BE2C (cell line): ENCODE measurements at regions not wholly inside any gene's neighbourhood (a gene's known extent, or its start where the extent isn't known, plus 50 kb on each side); places are given as distances from the start of the nearest gene placed in this dataset.

Experiments used
- DNase-seq: peaks from one replicate; pipeline ENCODE4 v3.0.0-alpha.2; 2020
- H3K27me3 ChIP-seq: fragments of 250-450 bp; sonication (Bioruptor Pico); 2 replicates; pipeline ENCODE4 v1.5.1; 2020; ENCODE audit warnings: mild to moderate bottlenecking
- H3K36me3 ChIP-seq: fragments of 250-450 bp; sonication (Bioruptor Pico); 2 replicates; pipeline ENCODE4 v1.5.1; 2020; ENCODE audit warnings: mild to moderate bottlenecking
- H3K4me1 ChIP-seq: fragments of 250-450 bp; sonication (Bioruptor Pico); 2 replicates; pipeline ENCODE4 v1.5.1; 2020
- H3K4me3 ChIP-seq: 2 replicates; pipeline ENCODE4 v1.5.1; 2011; ENCODE audit warnings: low read depth, low read length
- H3K9me3 ChIP-seq: fragments of 250-450 bp; sonication (Bioruptor Pico); 2 replicates; pipeline ENCODE4 v1.5.1; 2020
- CTCF ChIP-seq: IDR thresholded peaks from 2 replicates; pipeline ENCODE4 v1.5.1; 2012; ENCODE audit warnings: mild to moderate bottlenecking, low read depth, low read length

GRCh38 chr7:3094701-3095445, 51.2 kb upstream of the CARD11 start:
- no peak overlapping the region for H3K4me3 ChIP-seq
- no peaks in the 10 kb centered on the region for H3K36me3 ChIP-seq
- no peaks in the 10 kb centered on the region for H3K9me3 ChIP-seq
- H3K27me3 ChIP-seq, result no peaks in the 10 kb centered on the region
- no peak for DNase-seq
- no peaks in the 10 kb centered on the region for H3K4me1 ChIP-seq
- no peak for TF ChIP-seq CTCF

- TF ChIP-seq CTCF, result no peak
- no peaks in the 10 kb centered on the region for H3K9me3 ChIP-seq
- H3K36me3 ChIP-seq, result no peaks in the 10 kb centered on the region
- DNase-seq, result no peak
- no peak overlapping the region for H3K4me3 ChIP-seq
- no peaks in the 10 kb centered on the region for H3K27me3 ChIP-seq
- H3K4me1 ChIP-seq, result no peaks in the 10 kb centered on the region
These were observed 54.1 kb upstream of the CARD11 start for GRCh38 chr7:3097734-3098133.

- no peak for DNase-seq
- H3K27me3 ChIP-seq, result no peaks in the 10 kb centered on the region
- no peaks in the 10 kb centered on the region for H3K36me3 ChIP-seq
- H3K4me1 ChIP-seq, result no peaks in the 10 kb centered on the region
- no peaks in the 10 kb centered on the region for H3K9me3 ChIP-seq
- no peak for TF ChIP-seq CTCF
- H3K4me3 ChIP-seq, result no peak overlapping the region
These were observed 58.5 kb upstream of the CARD11 start for GRCh38 chr7:3102159-3102558.

GRCh38 chr7:3103614-3104398, 60.1 kb upstream of the CARD11 start:
- H3K9me3 ChIP-seq, result no peaks in the 10 kb centered on the region
- H3K27me3 ChIP-seq, result no peaks in the 10 kb centered on the region
- H3K36me3 ChIP-seq, result no peaks in the 10 kb centered on the region
- H3K4me1 ChIP-seq, result no peaks in the 10 kb centered on the region
- no peak for DNase-seq
- no peak for TF ChIP-seq CTCF
- H3K4me3 ChIP-seq, result no peak overlapping the region

- no peak overlapping the region for H3K4me3 ChIP-seq
- no peak for TF ChIP-seq CTCF
- H3K36me3 ChIP-seq, result no peaks in the 10 kb centered on the region
- no peak for DNase-seq
- H3K4me1 ChIP-seq, result no peaks in the 10 kb centered on the region
- H3K9me3 ChIP-seq, result no peaks in the 10 kb centered on the region
- no peaks in the 10 kb centered on the region for H3K27me3 ChIP-seq
These were observed 62.2 kb upstream of the CARD11 start for GRCh38 chr7:3105856-3106255.

- TF ChIP-seq CTCF, result no peak
- no peak for DNase-seq
- H3K27me3 ChIP-seq, result no peaks in the 10 kb centered on the region
- H3K4me1 ChIP-seq, result no peaks in the 10 kb centered on the region
- no peak overlapping the region for H3K4me3 ChIP-seq
- H3K9me3 ChIP-seq, result no peaks in the 10 kb centered on the region
- H3K36me3 ChIP-seq, result no peaks in the 10 kb centered on the region
These were observed 62.7 kb upstream of the CARD11 start for GRCh38 chr7:3106361-3106826.
